Cardiac muscle cell (in vitro differentiated cells and primary cell): ENCODE measurements at regions not wholly inside any gene's neighbourhood (a gene's known extent, or its start where the extent isn't known, plus 50 kb on each side); places are given as distances from the start of the nearest gene placed in this dataset.
"Not testable (repeated sequence)": the region's sequence is repeated elsewhere in the genome, so short reads cannot be mapped to it uniquely, and the experiment has no call there.

Experiments
- DNase-seq, 2 donors: peaks; one replicate each; pipeline versions ENCODE4 v3.0.0 to v3.0.0-alpha.2; 2010 to 2017; ENCODE audit warnings: low read depth in 1 of 2, low spot score in 1 of 2
- H3K27ac ChIP-seq: fragments of 200-600 bp; sonication (generic); 2 replicates; pipeline ENCODE4 v1.5.1; 2016
- H3K27me3 ChIP-seq: fragments of 200-600 bp; sonication (generic); 2 replicates; pipeline ENCODE4 v1.6.0; 2016; ENCODE audit warnings: control low read depth
- H3K36me3 ChIP-seq: fragments of 200-600 bp; sonication (generic); 2 replicates; pipeline ENCODE4 v1.5.1; 2016; ENCODE audit warnings: control low read depth
- H3K4me1 ChIP-seq: fragments of 200-600 bp; sonication (generic); 2 replicates; pipeline ENCODE4 v1.8.1; 2017; ENCODE audit warnings: low read depth, mild to moderate bottlenecking, mixed run types
- H3K4me3 ChIP-seq: fragments of 200-600 bp; sonication (generic); 2 replicates; pipeline ENCODE4 v1.5.1; 2016; ENCODE audit warnings: mild to moderate bottlenecking
- H3K9me3 ChIP-seq: fragments of 200-600 bp; sonication (generic); 2 replicates; pipeline ENCODE4 v1.5.1; 2017; ENCODE audit warnings: low read depth, mild to moderate bottlenecking, control low read depth
- CTCF ChIP-seq: IDR thresholded peaks from 2 replicates; pipeline ENCODE4 v1.5.1; 2012; ENCODE audit warnings: low read depth, mild to moderate bottlenecking, low read length

GRCh38 chr17:64747938-64748540 lies 85.9 kb upstream of the SMURF2 start:
- Histone ChIP-seq H3K36me3 (peaks cover 5% of the 10 kb centered on the region), H3K27ac (no peak overlapping the region), H3K27me3 (no peaks in the 10 kb centered on the region), H3K9me3 (no peaks in the 10 kb centered on the region), H3K4me3 (no peak overlapping the region), H3K4me1 (no peaks in the 10 kb centered on the region)
- peak in 1 of 2 donors; percentile 84 for DNase-seq
- TF ChIP-seq CTCF, result no peak

- DNase-seq, result no peak
- H3K4me3 ChIP-seq, result no peak overlapping the region
- H3K27me3 ChIP-seq, result no peaks in the 10 kb centered on the region
- no peak overlapping the region for H3K27ac ChIP-seq
- no peaks in the 10 kb centered on the region for H3K36me3 ChIP-seq
- H3K9me3 ChIP-seq, result no peaks in the 10 kb centered on the region
- no peak for TF ChIP-seq CTCF
- no peaks in the 10 kb centered on the region for H3K4me1 ChIP-seq
Measured at GRCh38 chr17:64742326-64742725, 80.2 kb upstream of the SMURF2 start.

GRCh38 chr17:64741916-64742315 lies 79.8 kb upstream of the SMURF2 start:
- H3K4me3 ChIP-seq, H3K4me1 ChIP-seq, H3K36me3 ChIP-seq, H3K27me3 ChIP-seq, H3K27ac ChIP-seq, H3K9me3 ChIP-seq: not testable (repeated sequence)
- DNase-seq, result peak in 1 of 2 donors; percentile 66

- DNase-seq, result peak in 1 of 2 donors; percentile 69
- no peak overlapping the region for H3K4me3 ChIP-seq
Measured at GRCh38 chr17:64741038-64741641, 79.0 kb upstream of the SMURF2 start.

GRCh38 chr17:64739316-64740058 lies 77.4 kb upstream of the SMURF2 start:
- Histone ChIP-seq H3K27me3 (no peaks in the 10 kb centered on the region), H3K4me1 (no peaks in the 10 kb centered on the region), H3K9me3 (no peaks in the 10 kb centered on the region), H3K27ac (no peak overlapping the region), H3K36me3 (no peaks in the 10 kb centered on the region), H3K4me3 (no peak overlapping the region)
- TF ChIP-seq CTCF, result no peak
- peak; percentile 5 to 44 for DNase-seq

More at GRCh38 chr17:64741038-64741641, 79.0 kb upstream of the SMURF2 start:
- H3K9me3 ChIP-seq, result no peaks in the 10 kb centered on the region
- no peak overlapping the region for H3K27ac ChIP-seq
- no peaks in the 10 kb centered on the region for H3K36me3 ChIP-seq
- H3K4me1 ChIP-seq, result no peaks in the 10 kb centered on the region
- TF ChIP-seq CTCF, result no peak
- no peaks in the 10 kb centered on the region for H3K27me3 ChIP-seq

- DNase-seq, result peak in 1 of 2 donors; percentile 60
Measured at GRCh38 chr17:64736804-64737492, 74.8 kb upstream of the SMURF2 start.

More at GRCh38 chr17:64736804-64737492, 74.8 kb upstream of the SMURF2 start:
- H3K36me3 ChIP-seq, result no peaks in the 10 kb centered on the region
- no peaks in the 10 kb centered on the region for H3K9me3 ChIP-seq
- H3K4me3 ChIP-seq, result no peak overlapping the region
- no peaks in the 10 kb centered on the region for H3K27me3 ChIP-seq
- no peaks in the 10 kb centered on the region for H3K4me1 ChIP-seq
- peak; percentile 61 for TF ChIP-seq CTCF
- no peak overlapping the region for H3K27ac ChIP-seq
